PC-9 (cell line): ENCODE measurements at regions not wholly inside any gene's neighbourhood (a gene's known extent, or its start where the extent isn't known, plus 50 kb on each side); places are given as distances from the start of the nearest gene placed in this dataset.
A peak's percentile ranks its signal among the peaks of the same experiment; 100 is the strongest.

Experiments used
- BruUV-seq: library from RNA; stranded (reverse); fragments of 400-500 nt; replicated peaks from 2 replicates; lab custom pipeline; 2021; lab: Mats Ljungman, UMichigan
- CTCF ChIA-PET: fragments of 300-600 bp; sonication (Branson Sonifier 250); formaldehyde crosslinking; loops from one replicate; lab custom pipeline; 2022; ENCODE audit warnings: antibody characterized with exemption; lab: Charles Lee
- POLR2A ChIA-PET: fragments of 300-600 bp; sonication (Branson Sonifier 250); formaldehyde crosslinking; loops from one replicate; lab custom pipeline; 2022; ENCODE audit warnings: antibody characterized with exemption; ENCODE audit not compliant: unreplicated experiment; lab: Charles Lee
- DNase-seq, 2 experiments: peaks; one replicate each; pipeline versions ENCODE4 v3.0.0 to v3.0.0-alpha.2; 2015 to 2022; ENCODE audit warnings: mixed read lengths in 1 of 2
- H2AFZ ChIP-seq: fragments of 200-600 bp; sonication (generic); 2 replicates; pipeline ENCODE4 v1.8.1; 2017; ENCODE audit warnings: antibody characterized with exemption
- H3F3A ChIP-seq: fragments of 200-600 bp; sonication (generic); 2 replicates; pipeline ENCODE4 v1.8.1; 2017; ENCODE audit warnings: antibody characterized with exemption, mild to moderate bottlenecking, low read depth; ENCODE audit not compliant: insufficient read depth
- H3K27ac ChIP-seq: fragments of 200-600 bp; sonication (generic); 2 replicates; pipeline ENCODE4 v1.6.1; 2016; ENCODE audit warnings: mixed run types
- H3K27me3 ChIP-seq: fragments of 200-600 bp; sonication (generic); 2 replicates; pipeline ENCODE4 v1.6.1; 2016; ENCODE audit warnings: low read depth, mixed run types; ENCODE audit not compliant: insufficient read depth
- H3K36me3 ChIP-seq: fragments of 200-600 bp; sonication (generic); 2 replicates; pipeline ENCODE4 v1.6.1; 2016; ENCODE audit warnings: low read depth, mixed run types
- H3K4me1 ChIP-seq: fragments of 200-600 bp; sonication (generic); replicated peaks from 2 replicates; pipeline ENCODE4 v1.6.1; 2016; ENCODE audit warnings: mixed run types; ENCODE audit not compliant: insufficient read depth
- H3K4me2 ChIP-seq: fragments of 200-600 bp; sonication (generic); 2 replicates; pipeline ENCODE4 v1.6.1; 2017; ENCODE audit warnings: mixed run types
- H3K4me3 ChIP-seq: fragments of 200-600 bp; sonication (generic); 2 replicates; pipeline ENCODE4 v1.6.1; 2016; ENCODE audit warnings: mixed run types
- H3K79me2 ChIP-seq: fragments of 200-600 bp; sonication (generic); 2 replicates; pipeline ENCODE4 v1.6.1; 2017; ENCODE audit warnings: low read depth, mixed run types
- H3K9me2 ChIP-seq: fragments of 200-600 bp; sonication (generic); 2 replicates; pipeline ENCODE4 v1.8.1; 2017; ENCODE audit warnings: mild to moderate bottlenecking; ENCODE audit not compliant: insufficient read depth
- H3K9me3 ChIP-seq: fragments of 200-600 bp; sonication (generic); 2 replicates; pipeline ENCODE4 v1.8.1; 2016; ENCODE audit warnings: low read depth; ENCODE audit not compliant: insufficient read depth
- H4K20me1 ChIP-seq: fragments of 200-600 bp; sonication (generic); 2 replicates; pipeline ENCODE4 v1.8.1; 2017; ENCODE audit not compliant: insufficient read depth
- EZH2 ChIP-seq: fragments of 200-600 bp; sonication (generic); IDR thresholded peaks from 2 replicates; pipeline ENCODE4 v1.8.0; 2017; ENCODE audit warnings: antibody characterized with exemption, low read depth
- intact Hi-C: fragments of 100-400 bp; cut with micrococcal nuclease; formaldehyde crosslinking; loops from one replicate; pipeline ENCODE4 v1.10.0; 2022; ENCODE audit not compliant: unreplicated experiment
- TF ChIP-seq, protein P1 (sequence below): fragments of 200-600 bp; sonication (generic); conservative IDR thresholded peaks from 2 replicates; pipeline ENCODE4 v1.6.1; 2017; ENCODE audit warnings: mixed run types, antibody characterized with exemption, mild to moderate bottlenecking, moderate library complexity

DNA sequence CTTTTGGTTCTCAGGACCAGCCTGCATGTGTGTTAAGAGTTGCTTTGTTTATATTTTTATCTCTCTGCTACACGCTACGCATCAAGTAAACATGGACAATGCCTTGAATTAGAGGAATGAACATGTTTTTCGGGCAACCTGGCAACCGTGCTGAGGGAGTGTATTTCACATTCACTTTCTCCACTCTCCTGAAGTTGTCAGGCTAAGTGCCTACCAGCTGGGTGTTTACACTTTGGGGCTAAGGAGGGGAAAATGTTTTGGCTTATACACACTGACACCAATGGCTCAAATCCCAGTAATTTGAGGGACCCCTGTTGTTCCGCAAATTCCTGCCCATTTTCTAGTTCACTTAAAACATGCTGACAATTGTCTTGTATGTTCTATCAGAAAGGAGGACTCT is 141.5 kb upstream of the PDE7B start:
- ChIA-PET CTCF (no interaction called here), POLR2A (no interaction called here)
- Histone ChIP-seq H3F3A (no peaks in the 10 kb centered on the region), H3K4me3 (no peak overlapping the region), H3K27ac (no peak overlapping the region), H3K27me3 (no peaks in the 10 kb centered on the region), H3K36me3 (no peaks in the 10 kb centered on the region), H2AFZ (no peak overlapping the region), H3K4me2 (no peak overlapping the region), H4K20me1 (no peaks in the 10 kb centered on the region), H3K4me1 (no peaks in the 10 kb centered on the region), H3K9me2 (no peaks in the 10 kb centered on the region), H3K79me2 (no peaks in the 10 kb centered on the region), H3K9me3 (no peaks in the 10 kb centered on the region)
- intact Hi-C loops, result no loop called here
- DNase-seq, result no peak
- TF ChIP-seq EZH2, result no peak
- TF ChIP-seq, protein P1, sequence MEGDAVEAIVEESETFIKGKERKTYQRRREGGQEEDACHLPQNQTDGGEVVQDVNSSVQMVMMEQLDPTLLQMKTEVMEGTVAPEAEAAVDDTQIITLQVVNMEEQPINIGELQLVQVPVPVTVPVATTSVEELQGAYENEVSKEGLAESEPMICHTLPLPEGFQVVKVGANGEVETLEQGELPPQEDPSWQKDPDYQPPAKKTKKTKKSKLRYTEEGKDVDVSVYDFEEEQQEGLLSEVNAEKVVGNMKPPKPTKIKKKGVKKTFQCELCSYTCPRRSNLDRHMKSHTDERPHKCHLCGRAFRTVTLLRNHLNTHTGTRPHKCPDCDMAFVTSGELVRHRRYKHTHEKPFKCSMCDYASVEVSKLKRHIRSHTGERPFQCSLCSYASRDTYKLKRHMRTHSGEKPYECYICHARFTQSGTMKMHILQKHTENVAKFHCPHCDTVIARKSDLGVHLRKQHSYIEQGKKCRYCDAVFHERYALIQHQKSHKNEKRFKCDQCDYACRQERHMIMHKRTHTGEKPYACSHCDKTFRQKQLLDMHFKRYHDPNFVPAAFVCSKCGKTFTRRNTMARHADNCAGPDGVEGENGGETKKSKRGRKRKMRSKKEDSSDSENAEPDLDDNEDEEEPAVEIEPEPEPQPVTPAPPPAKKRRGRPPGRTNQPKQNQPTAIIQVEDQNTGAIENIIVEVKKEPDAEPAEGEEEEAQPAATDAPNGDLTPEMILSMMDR, result no peak
- no TSS peak for BruUV-seq

DNA sequence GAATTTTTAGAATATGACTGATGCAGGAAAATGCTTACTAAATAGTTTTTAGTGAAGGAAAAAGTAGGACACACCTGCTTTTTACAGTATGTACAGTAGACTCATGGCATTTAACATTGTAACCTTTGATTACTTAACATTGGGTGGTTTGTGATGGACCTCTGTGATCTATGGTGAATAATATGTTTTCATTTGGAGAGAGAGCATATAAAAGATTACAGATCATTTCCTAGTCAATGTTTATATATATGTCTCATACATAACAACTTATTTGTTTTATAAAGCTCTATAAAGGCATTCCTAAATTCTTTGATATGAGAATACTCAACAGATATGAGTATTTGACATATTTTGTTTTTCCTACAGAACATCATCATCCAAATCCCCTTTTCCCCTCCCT is 129.3 kb upstream of the PDE7B start:
- H3K4me2 ChIP-seq, result peak overlapping the region; percentile 69
- TF ChIP-seq, protein P1, result no peak
- no peak for TF ChIP-seq EZH2
- POLR2A ChIA-PET, result no interaction called here
- peaks cover 14% of the 10 kb centered on the region for H3K9me3 ChIP-seq
- H3K79me2 ChIP-seq, result no peaks in the 10 kb centered on the region
- no peaks in the 10 kb centered on the region for H4K20me1 ChIP-seq
- no TSS peak for BruUV-seq
- DNase-seq, result peak in 1 of 2 experiments; percentile 66
- peak overlapping the region; percentile 71 for H3K27ac ChIP-seq
- CTCF ChIA-PET, result no interaction called here
- peak overlapping the region; percentile 72; the same call in 1 of the 2 replicates for H2AFZ ChIP-seq
- H3F3A ChIP-seq, result peaks cover 21% of the 10 kb centered on the region
- no peaks in the 10 kb centered on the region for H3K36me3 ChIP-seq
- intact Hi-C loops, result no loop called here
- peaks cover 23% of the 10 kb centered on the region for H3K4me1 ChIP-seq
- H3K27me3 ChIP-seq, result no peaks in the 10 kb centered on the region
- H3K4me3 ChIP-seq, result peak overlapping the region; percentile 13; the same call in 1 of the 2 replicates
- no peaks in the 10 kb centered on the region for H3K9me2 ChIP-seq

DNA sequence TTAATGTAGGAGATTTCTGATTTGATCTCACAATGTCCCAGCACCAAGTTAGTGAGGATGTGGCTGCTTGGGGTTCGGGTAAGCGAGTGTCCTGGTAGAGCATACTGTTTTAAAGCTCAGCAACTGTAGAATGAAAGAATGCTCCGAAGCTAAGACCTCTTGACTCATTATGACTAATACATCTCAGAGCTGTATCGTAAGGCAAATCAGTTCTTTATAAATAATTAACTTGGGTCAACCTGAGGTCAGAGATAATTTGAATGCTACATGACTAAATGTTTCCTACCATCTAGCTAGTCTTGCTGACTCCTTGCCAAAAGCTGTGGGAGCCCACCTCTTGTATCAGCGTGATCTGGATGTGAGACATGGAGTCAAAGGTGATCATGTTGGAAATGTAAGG is 128.8 kb upstream of the PDE7B start:
- Histone ChIP-seq H4K20me1 (no peaks in the 10 kb centered on the region), H3K9me3 (peaks cover 19% of the 10 kb centered on the region), H3K4me1 (peaks cover 23% of the 10 kb centered on the region), H3K4me3 (peak overlapping the region; percentile 13; the same call in 1 of the 2 replicates), H3F3A (peaks cover 21% of the 10 kb centered on the region), H3K36me3 (no peaks in the 10 kb centered on the region), H3K27me3 (no peaks in the 10 kb centered on the region), H3K79me2 (no peaks in the 10 kb centered on the region), H3K9me2 (no peaks in the 10 kb centered on the region), H2AFZ (peak overlapping the region; percentile 72; the same call in 1 of the 2 replicates), H3K4me2 (peak overlapping the region; percentile 69), H3K27ac (peak overlapping the region; percentile 71)
- no TSS peak for BruUV-seq
- ChIA-PET POLR2A (no interaction called here), CTCF (no interaction called here)
- DNase-seq, result peak; percentile 23 to 89
- TF ChIP-seq, protein P1, result no peak
- TF ChIP-seq EZH2, result no peak
- intact Hi-C loops, result no loop called here
